ENCODE measurements at regions not wholly inside any gene's neighbourhood (a gene's known extent, or its start where the extent isn't known, plus 50 kb on each side); places are given as distances from the start of the nearest gene placed in this dataset.

DNA sequence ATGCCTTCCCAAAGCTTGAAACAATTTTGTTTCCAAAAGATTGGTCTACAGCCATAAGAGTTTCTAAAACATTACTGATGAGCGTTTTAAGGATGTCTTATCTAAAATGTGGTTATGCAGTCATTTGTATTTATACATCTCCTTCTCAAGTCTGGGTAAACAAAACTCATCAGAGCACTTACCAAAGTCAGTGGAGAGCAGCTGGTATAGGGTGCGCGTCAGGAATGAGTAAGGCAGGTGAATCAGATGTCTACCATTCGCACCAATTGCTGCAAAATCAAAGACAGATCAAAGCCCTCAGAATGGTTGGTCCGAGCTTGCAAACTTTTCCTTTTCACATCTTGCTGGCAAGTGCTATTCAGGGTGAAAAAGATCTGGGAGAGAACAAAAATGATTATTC, 65.6 kb upstream of the FAM171A1 start:
- no peak for DNase-seq
- WGBS, 5 donors, result 87 to 93% (median 89%) methylated on average over 5 of the region's 5 CpGs
- Histone ChIP-seq H3K27me3 (replicated peaks in 1 of 7) (peaks cover 0 to 22% (median 0%) of the 10 kb centered on the region in 7 donors), H3K4me1 (peaks cover 0 to 25% (median 9%) of the 10 kb centered on the region in 6 donors), H3K36me3 (no peaks in the 10 kb centered on the region), H3K27ac (no peak overlapping the region), H3K9me3 (no peaks in the 10 kb centered on the region), H3K4me3 (no peak overlapping the region)
- TF ChIP-seq, protein P1, sequence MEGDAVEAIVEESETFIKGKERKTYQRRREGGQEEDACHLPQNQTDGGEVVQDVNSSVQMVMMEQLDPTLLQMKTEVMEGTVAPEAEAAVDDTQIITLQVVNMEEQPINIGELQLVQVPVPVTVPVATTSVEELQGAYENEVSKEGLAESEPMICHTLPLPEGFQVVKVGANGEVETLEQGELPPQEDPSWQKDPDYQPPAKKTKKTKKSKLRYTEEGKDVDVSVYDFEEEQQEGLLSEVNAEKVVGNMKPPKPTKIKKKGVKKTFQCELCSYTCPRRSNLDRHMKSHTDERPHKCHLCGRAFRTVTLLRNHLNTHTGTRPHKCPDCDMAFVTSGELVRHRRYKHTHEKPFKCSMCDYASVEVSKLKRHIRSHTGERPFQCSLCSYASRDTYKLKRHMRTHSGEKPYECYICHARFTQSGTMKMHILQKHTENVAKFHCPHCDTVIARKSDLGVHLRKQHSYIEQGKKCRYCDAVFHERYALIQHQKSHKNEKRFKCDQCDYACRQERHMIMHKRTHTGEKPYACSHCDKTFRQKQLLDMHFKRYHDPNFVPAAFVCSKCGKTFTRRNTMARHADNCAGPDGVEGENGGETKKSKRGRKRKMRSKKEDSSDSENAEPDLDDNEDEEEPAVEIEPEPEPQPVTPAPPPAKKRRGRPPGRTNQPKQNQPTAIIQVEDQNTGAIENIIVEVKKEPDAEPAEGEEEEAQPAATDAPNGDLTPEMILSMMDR (IDR thresholded peaks at IDR 0.05 in 8 of 11, conservative IDR thresholded peaks at IDR 0.05 in 3 of 11), result no peak
- TF ChIP-seq POLR2AphosphoS5 (IDR thresholded peaks at IDR 0.05), result no peak
- TF ChIP-seq POLR2A (IDR thresholded peaks at IDR 0.05), result no peak
- intact Hi-C loops (cut with DNase I; ENCODE audit: low total_unique reads), result no loop called here

DNA sequence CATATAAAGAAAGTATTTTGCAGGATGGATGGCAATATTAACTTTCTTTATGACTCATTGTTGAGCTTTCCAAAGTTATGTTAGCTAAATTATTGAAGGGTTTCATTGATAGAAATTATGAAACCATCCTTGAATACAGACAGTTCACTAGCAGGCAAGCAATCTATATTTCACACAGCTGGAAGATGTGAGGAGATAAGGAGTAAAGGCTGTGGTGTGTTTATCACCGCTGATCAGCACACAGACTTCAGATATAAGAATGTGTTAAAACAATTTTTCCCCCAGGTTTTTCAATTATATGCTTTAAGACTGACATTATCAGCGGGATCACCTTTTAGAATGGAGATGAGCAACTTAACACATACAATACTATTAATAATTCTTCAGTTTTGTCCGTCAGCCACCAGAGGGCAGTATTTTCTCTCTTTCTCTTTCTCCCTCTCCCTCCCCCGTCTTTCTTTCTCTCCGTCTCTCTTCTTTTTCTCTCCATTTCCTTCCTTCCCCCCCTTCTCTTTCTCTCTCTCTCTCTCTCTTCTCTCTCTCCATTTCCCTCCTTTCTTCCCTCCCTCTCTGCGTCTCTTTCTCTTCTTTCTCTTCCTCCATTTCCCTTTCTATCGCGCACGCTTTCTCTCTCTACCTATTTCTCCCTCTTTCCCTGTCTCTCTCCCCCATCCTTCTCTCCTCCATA, 62.9 kb upstream of the FAM171A1 start:
- no peak for TF ChIP-seq POLR2AphosphoS5 (IDR thresholded peaks at IDR 0.05)
- TF ChIP-seq, protein P1 (IDR thresholded peaks at IDR 0.05 in 8 of 11, conservative IDR thresholded peaks at IDR 0.05 in 3 of 11), result peak in 10 of 11 experiments; percentile 32 to 87 (median 55)
- no peak for TF ChIP-seq POLR2A (IDR thresholded peaks at IDR 0.05)
- Histone ChIP-seq H3K9me3 (no peaks in the 10 kb centered on the region), H3K27ac (peak overlapping the region in 1 of 8 donors; percentile 18), H3K36me3 (no peaks in the 10 kb centered on the region), H3K4me3 (peak overlapping the region in 3 of 8 donors; percentile 23 to 51 (median 31)), H3K27me3 (replicated peaks in 1 of 7) (peaks cover 0 to 13% (median 0%) of the 10 kb centered on the region in 7 donors), H3K4me1 (peaks cover 0 to 13% (median 5%) of the 10 kb centered on the region in 6 donors)
- DNase-seq, result no peak
- WGBS, 5 donors, result 18 to 28% (median 20%) methylated on average over 9 of the region's 9 CpGs
- intact Hi-C loops (cut with DNase I; ENCODE audit: low total_unique reads), result loop anchor here (5.0 kb wide), 1 partner anchor 293 kb away; no protein-coding TSS in a partner anchor

DNA sequence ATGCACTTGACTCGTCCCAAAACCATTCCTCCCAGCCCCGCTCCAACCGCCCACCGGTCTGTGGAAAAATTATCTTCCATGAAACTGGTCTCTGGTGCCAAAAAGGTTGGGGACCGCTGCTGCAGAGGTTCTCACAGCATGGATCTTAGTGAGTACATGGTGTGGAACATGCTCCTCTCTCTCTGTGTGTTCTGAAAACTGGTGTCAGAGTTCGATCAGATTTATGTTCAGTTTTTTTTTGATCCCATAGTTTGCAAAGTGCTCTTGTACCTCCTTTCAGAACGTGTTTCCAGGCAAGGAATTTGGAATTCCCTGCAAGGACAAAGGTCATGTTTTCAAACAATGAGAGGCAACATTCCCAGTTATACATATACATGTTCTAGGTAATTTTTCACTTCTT, 61.2 kb upstream of the FAM171A1 start:
- Histone ChIP-seq H3K36me3 (no peaks in the 10 kb centered on the region), H3K4me3 (no peak overlapping the region), H3K27ac (no peak overlapping the region), H3K27me3 (replicated peaks in 1 of 7) (peaks cover 0 to 6% (median 0%) of the 10 kb centered on the region in 7 donors), H3K9me3 (no peaks in the 10 kb centered on the region), H3K4me1 (peaks cover 0 to 13% (median 4%) of the 10 kb centered on the region in 6 donors)
- no peak for DNase-seq
- intact Hi-C loops (cut with DNase I; ENCODE audit: low total_unique reads), result loop anchor here (5.0 kb wide), 1 partner anchor 295 kb away; no protein-coding TSS in a partner anchor
- WGBS, 5 donors, result 72 to 80% (median 78%) methylated on average over 7 of the region's 7 CpGs
- TF ChIP-seq POLR2AphosphoS5 (IDR thresholded peaks at IDR 0.05) (no peak), POLR2A (IDR thresholded peaks at IDR 0.05) (no peak)
- TF ChIP-seq, protein P1 (IDR thresholded peaks at IDR 0.05 in 8 of 11, conservative IDR thresholded peaks at IDR 0.05 in 3 of 11), result no peak

DNA sequence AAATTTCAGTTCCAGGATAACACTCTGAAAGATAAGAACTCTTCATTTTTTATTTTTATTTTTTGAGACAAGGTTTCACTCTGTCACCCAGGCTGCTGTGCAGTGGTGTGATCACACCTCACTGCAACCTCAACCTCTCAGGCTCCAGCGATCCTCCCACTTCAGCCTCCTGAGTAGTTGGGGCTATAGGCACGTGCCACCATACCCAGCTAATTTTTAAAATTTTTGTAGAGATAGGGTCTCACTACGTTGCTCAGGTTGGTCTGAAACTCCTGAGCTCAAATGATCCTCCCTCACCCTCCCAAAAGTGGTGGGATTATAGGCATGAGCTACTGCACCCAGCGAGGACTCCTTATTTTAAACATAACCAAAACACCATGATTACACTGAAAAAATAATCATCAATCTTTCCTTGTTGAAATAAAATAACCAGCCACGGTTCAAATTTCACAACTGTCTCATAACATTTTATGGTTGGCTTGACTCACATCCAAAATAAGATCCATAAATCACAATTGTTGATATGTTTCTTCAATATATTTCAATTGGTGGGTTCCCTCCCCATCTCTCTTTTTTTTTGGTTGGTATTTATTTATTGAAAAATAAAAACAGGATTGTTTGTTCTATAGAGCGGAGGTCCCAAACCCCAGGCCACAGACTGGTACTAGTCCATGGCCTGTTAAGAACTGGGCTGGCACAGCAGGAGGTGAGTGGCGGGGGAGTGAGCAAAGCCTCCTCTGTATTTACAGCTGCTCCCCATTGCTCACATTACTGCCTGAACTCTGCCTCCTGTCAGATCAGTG, 60.1 kb upstream of the FAM171A1 start:
- Histone ChIP-seq H3K36me3 (no peaks in the 10 kb centered on the region), H3K27me3 (replicated peaks in 1 of 7) (peaks cover 0 to 9% (median 0%) of the 10 kb centered on the region in 7 donors), H3K9me3 (no peaks in the 10 kb centered on the region), H3K4me1 (peaks cover 0 to 13% (median 4%) of the 10 kb centered on the region in 6 donors), H3K27ac (no peak overlapping the region), H3K4me3 (no peak overlapping the region)
- intact Hi-C loops (cut with DNase I; ENCODE audit: low total_unique reads), result loop anchor here (5.0 kb wide), 1 partner anchor 296 kb away; no protein-coding TSS in a partner anchor
- no peak for DNase-seq
- TF ChIP-seq, protein P1 (IDR thresholded peaks at IDR 0.05 in 8 of 11, conservative IDR thresholded peaks at IDR 0.05 in 3 of 11), result no peak
- TF ChIP-seq POLR2AphosphoS5 (IDR thresholded peaks at IDR 0.05), result no peak
- no peak for TF ChIP-seq POLR2A (IDR thresholded peaks at IDR 0.05)
- WGBS, 5 donors, result 75 to 84% (median 77%) methylated on average over 7 of the region's 7 CpGs

Data from spleen (tissue), 11 donors.